PC-3 (cell line): ENCODE measurements at regions not wholly inside any gene's neighbourhood (a gene's known extent, or its start where the extent isn't known, plus 50 kb on each side); places are given as distances from the start of the nearest gene placed in this dataset.

Source experiments
- ATAC-seq: fragments of 200-7000 bp; cut with Tn5 transposase; 2 replicates; pipeline ENCODE4 v1.9.1; 2020; ENCODE audit warnings: mild to moderate bottlenecking, moderate library complexity
- BruUV-seq: library from RNA; stranded (reverse); fragments of 400-500 nt; replicated peaks from 2 replicates; lab custom pipeline; 2021; lab: Mats Ljungman, UMichigan
- CTCF ChIA-PET: fragments of 300-600 bp; sonication (Branson Sonifier 250); formaldehyde crosslinking; loops from one replicate; lab custom pipeline; 2022; ENCODE audit warnings: antibody characterized with exemption; lab: Charles Lee
- POLR2A ChIA-PET: fragments of 300-600 bp; sonication (Branson Sonifier 250); formaldehyde crosslinking; loops from one replicate; lab custom pipeline; 2022; ENCODE audit warnings: antibody characterized with exemption; ENCODE audit not compliant: unreplicated experiment; lab: Charles Lee
- DNase-seq: peaks from one replicate; pipeline ENCODE4 v3.0.0-alpha.2; 2015
- H2AFZ ChIP-seq: fragments of 300-600 bp; sonication (generic); 2 replicates; pipeline ENCODE4 v1.6.0; 2016; ENCODE audit warnings: antibody characterized with exemption, low read length
- H3F3A ChIP-seq: fragments of 300-600 bp; sonication (generic); one replicate; pipeline ENCODE4 v1.6.0; 2017; ENCODE audit warnings: antibody characterized with exemption, low read length, control low read depth, mild to moderate bottlenecking; ENCODE audit not compliant: unreplicated experiment
- H3K27ac ChIP-seq: fragments of 300-600 bp; sonication (generic); 2 replicates; pipeline ENCODE4 v1.5.1; 2016; ENCODE audit warnings: mild to moderate bottlenecking, low read length
- H3K27me3 ChIP-seq: fragments of 300-600 bp; sonication (generic); 2 replicates; pipeline ENCODE4 v1.6.1; 2016; ENCODE audit warnings: low read length, mixed read lengths
- H3K36me3 ChIP-seq: fragments of 300-600 bp; sonication (generic); 2 replicates; pipeline ENCODE4 v1.6.1; 2016; ENCODE audit warnings: low read depth, mixed run types, low read length, mixed read lengths
- H3K4me1 ChIP-seq: fragments of 300-600 bp; sonication (generic); 2 replicates; pipeline ENCODE4 v1.5.1; 2016; ENCODE audit warnings: low read length; ENCODE audit not compliant: insufficient read depth
- H3K4me2 ChIP-seq: fragments of 300-600 bp; sonication (generic); 2 replicates; pipeline ENCODE4 v1.6.0; 2016; ENCODE audit warnings: low read length
- H3K4me3 ChIP-seq: fragments of 300-600 bp; sonication (generic); 2 replicates; pipeline ENCODE4 v1.5.1; 2016; ENCODE audit warnings: mild to moderate bottlenecking, low read length, mixed read lengths
- H3K79me2 ChIP-seq: fragments of 300-600 bp; sonication (generic); 2 replicates; pipeline ENCODE4 v1.6.1; 2017; ENCODE audit warnings: low read length, mixed read lengths
- H3K9ac ChIP-seq: fragments of 300-600 bp; sonication (generic); 2 replicates; pipeline ENCODE4 v1.6.0; 2016; ENCODE audit warnings: mild to moderate bottlenecking, low read length
- H3K9me2 ChIP-seq: fragments of 300-600 bp; sonication (generic); replicated peaks from 2 replicates; pipeline ENCODE4 v1.6.1; 2016; ENCODE audit warnings: mixed run types, low read length, mixed read lengths
- H3K9me3 ChIP-seq: fragments of 300-600 bp; sonication (generic); 2 replicates; pipeline ENCODE4 v1.6.1; 2016; ENCODE audit warnings: low read length, mixed read lengths
- H4K20me1 ChIP-seq: fragments of 300-600 bp; sonication (generic); 2 replicates; pipeline ENCODE4 v1.6.1; 2016; ENCODE audit warnings: low read length, mixed read lengths
- CTCF ChIP-seq: fragments of 300-600 bp; sonication (generic); conservative IDR thresholded peaks from 2 replicates; pipeline ENCODE4 v1.5.1; 2017; ENCODE audit warnings: antibody characterized with exemption, low read depth, mild to moderate bottlenecking, low read length
- EZH2 ChIP-seq: fragments of 300-600 bp; sonication (generic); IDR thresholded peaks from one replicate; pipeline ENCODE4 v1.6.1; 2017; ENCODE audit warnings: antibody characterized with exemption, mild to moderate bottlenecking, low read length; ENCODE audit not compliant: unreplicated experiment
- EZH2phosphoT487 ChIP-seq: fragments of 300-600 bp; sonication (generic); IDR thresholded peaks from 2 replicates; pipeline ENCODE4 v1.6.1; 2018; ENCODE audit warnings: mild to moderate bottlenecking, antibody characterized with exemption, low read length, borderline replicate concordance
- intact Hi-C: fragments of 100-400 bp; cut with micrococcal nuclease; formaldehyde crosslinking; loops from 2 replicates; pipeline ENCODE4 v1.9.0; 2023

GRCh38 chr18:34972765-34973414 is 68.3 kb upstream of the MAPRE2 start:
- Histone ChIP-seq H3K4me3 (no peak overlapping the region), H4K20me1 (no peaks in the 10 kb centered on the region), H3K9me3 (no peaks in the 10 kb centered on the region), H3K27ac (no peak overlapping the region), H3K9ac (no peak overlapping the region), H2AFZ (no peak overlapping the region), H3K9me2 (no peaks in the 10 kb centered on the region), H3K27me3 (no peaks in the 10 kb centered on the region), H3F3A (no peaks in the 10 kb centered on the region), H3K79me2 (no peaks in the 10 kb centered on the region), H3K4me2 (no peak overlapping the region), H3K36me3 (no peaks in the 10 kb centered on the region), H3K4me1 (no peaks in the 10 kb centered on the region)
- no TSS peak for BruUV-seq
- ATAC-seq (no peak), DNase-seq (no peak)
- intact Hi-C loops = loop anchor here (10.0 kb wide), 1 partner anchor 108 kb away; no protein-coding TSS in a partner anchor
- ChIA-PET POLR2A (no interaction called here), CTCF (no interaction called here)
- TF ChIP-seq EZH2phosphoT487 (no peak), EZH2 (no peak), CTCF (no peak)

- ATAC-seq (no peak), DNase-seq (no peak)
- Histone ChIP-seq H3F3A (no peaks in the 10 kb centered on the region), H3K27me3 (no peaks in the 10 kb centered on the region), H3K27ac (no peak overlapping the region), H3K9me3 (no peaks in the 10 kb centered on the region), H3K36me3 (no peaks in the 10 kb centered on the region), H3K4me2 (peak overlapping the region; percentile 89), H3K4me1 (0 out of 2 replicates have a peak, but pooled peaks cover 9% of the 10 kb centered on the region), H3K79me2 (no peaks in the 10 kb centered on the region), H2AFZ (no peak overlapping the region), H3K9me2 (no peaks in the 10 kb centered on the region), H4K20me1 (no peaks in the 10 kb centered on the region), H3K9ac (no peak overlapping the region), H3K4me3 (peak overlapping the region; percentile 70; the same call in 1 of the 2 replicates)
- TF ChIP-seq EZH2phosphoT487 (no peak), CTCF (no peak), EZH2 (no peak)
- intact Hi-C loops = loop anchor here (10.0 kb wide), 1 partner anchor 111 kb away; no protein-coding TSS in a partner anchor
- BruUV-seq = no TSS peak
- ChIA-PET POLR2A (no interaction called here), CTCF (no interaction called here)
Observed at GRCh38 chr18:34976123-34976522, 65.1 kb upstream of the MAPRE2 start.

- Histone ChIP-seq H4K20me1 (no peaks in the 10 kb centered on the region), H3K9ac (no peak overlapping the region), H3K4me1 (0 out of 2 replicates have a peak, but pooled peaks cover 9% of the 10 kb centered on the region), H3F3A (no peaks in the 10 kb centered on the region), H3K27ac (no peak overlapping the region), H3K27me3 (no peaks in the 10 kb centered on the region), H3K79me2 (no peaks in the 10 kb centered on the region), H3K4me2 (peak overlapping the region; percentile 89), H3K9me3 (no peaks in the 10 kb centered on the region), H3K4me3 (peak overlapping the region; percentile 70), H3K36me3 (no peaks in the 10 kb centered on the region), H3K9me2 (no peaks in the 10 kb centered on the region), H2AFZ (peak overlapping the region; percentile 72; the same call in 1 of the 2 replicates)
- POLR2A ChIA-PET = no interaction called here
- no TSS peak for BruUV-seq
- intact Hi-C loops = loop anchor here (10.0 kb wide), 1 partner anchor 112 kb away; no protein-coding TSS in a partner anchor
- CTCF ChIA-PET = no interaction called here
- ATAC-seq = no peak
- DNase-seq = no peak
- no peak for TF ChIP-seq EZH2
- no peak for TF ChIP-seq EZH2phosphoT487
- TF ChIP-seq CTCF = no peak
Observed at GRCh38 chr18:34976534-34976898, 64.7 kb upstream of the MAPRE2 start.
